Endodermal cell (in vitro differentiated cells): ENCODE measurements at regions not wholly inside any gene's neighbourhood (a gene's known extent, or its start where the extent isn't known, plus 50 kb on each side); places are given as distances from the start of the nearest gene placed in this dataset.

Experiments
- DNase-seq: peaks from one replicate; pipeline ENCODE4 v3.0.0-alpha.2; 2017
- H3K27ac ChIP-seq: 2 replicates; pipeline ENCODE4 v1.5.1; 2013; ENCODE audit warnings: mild to moderate bottlenecking, low read depth, low read length, moderate library complexity
- H3K27me3 ChIP-seq: 2 replicates; pipeline ENCODE4 v1.6.1; 2013; ENCODE audit warnings: mild to moderate bottlenecking, low read length, moderate library complexity; ENCODE audit not compliant: insufficient read depth, control insufficient read depth, poor library complexity, severe bottlenecking
- H3K36me3 ChIP-seq: 2 replicates; pipeline ENCODE4 v1.7.0; 2013; ENCODE audit warnings: mild to moderate bottlenecking, low read length, moderate library complexity; ENCODE audit not compliant: control insufficient read depth, insufficient read depth
- H3K4me1 ChIP-seq: one replicate; pipeline ENCODE4 v1.7.0; 2013; ENCODE audit warnings: low read length; ENCODE audit not compliant: control insufficient read depth, insufficient read depth
- H3K4me3 ChIP-seq: 2 replicates; pipeline ENCODE4 v1.5.1; 2013; ENCODE audit warnings: mild to moderate bottlenecking, low read length, moderate library complexity
- H3K9ac ChIP-seq: 2 replicates; pipeline ENCODE4 v1.6.1; 2013; ENCODE audit warnings: mild to moderate bottlenecking, low read length, moderate library complexity; ENCODE audit not compliant: poor library complexity, severe bottlenecking; ENCODE audit errors: extremely low read depth
- H3K9me3 ChIP-seq: 2 replicates; pipeline ENCODE4 v1.6.1; 2013; ENCODE audit warnings: mild to moderate bottlenecking, low read length, moderate library complexity; ENCODE audit not compliant: control insufficient read depth
- H3K27ac Mint-ChIP-seq: 2 replicates; pipeline ENCODE4 v1.8.0; 2020; ENCODE audit warnings: mixed read lengths
- H3K27me3 Mint-ChIP-seq: 2 replicates; pipeline ENCODE4 v1.8.0; 2021; ENCODE audit warnings: mild to moderate bottlenecking, mixed read lengths; ENCODE audit not compliant: insufficient read depth
- H3K36me3 Mint-ChIP-seq: 2 replicates; pipeline ENCODE4 v1.8.0; 2020; ENCODE audit warnings: low read depth, mixed read lengths
- H3K4me1 Mint-ChIP-seq: 2 replicates; pipeline ENCODE4 v1.8.0; 2020; ENCODE audit warnings: mixed read lengths
- H3K4me3 Mint-ChIP-seq: 2 replicates; pipeline ENCODE4 v1.8.0; 2020; ENCODE audit warnings: mild to moderate bottlenecking, moderate library complexity, mixed read lengths
- H3K9me3 Mint-ChIP-seq: 2 replicates; pipeline ENCODE4 v1.8.0; 2020; ENCODE audit warnings: mild to moderate bottlenecking, mixed read lengths
- CTCF ChIP-seq: fragments of 200-600 bp; sonication (generic); conservative IDR thresholded peaks from 2 replicates; pipeline ENCODE4 v1.5.0; 2021; ENCODE audit warnings: antibody characterized with exemption, mild to moderate bottlenecking
- WGBS, 2 experiments: methylation state at CpG; one replicate each; pipeline versions ENCODE4 v1.1.5 to v1.1.7; 2013; ENCODE audit warnings: missing lambda C conversion rate in 2 of 2, mixed read lengths in 1 of 2; ENCODE audit not compliant: insufficient coverage in 1 of 2, insufficient read length in 1 of 2; 5-methylcytosine and 5-hydroxymethylcytosine counted together

DNA sequence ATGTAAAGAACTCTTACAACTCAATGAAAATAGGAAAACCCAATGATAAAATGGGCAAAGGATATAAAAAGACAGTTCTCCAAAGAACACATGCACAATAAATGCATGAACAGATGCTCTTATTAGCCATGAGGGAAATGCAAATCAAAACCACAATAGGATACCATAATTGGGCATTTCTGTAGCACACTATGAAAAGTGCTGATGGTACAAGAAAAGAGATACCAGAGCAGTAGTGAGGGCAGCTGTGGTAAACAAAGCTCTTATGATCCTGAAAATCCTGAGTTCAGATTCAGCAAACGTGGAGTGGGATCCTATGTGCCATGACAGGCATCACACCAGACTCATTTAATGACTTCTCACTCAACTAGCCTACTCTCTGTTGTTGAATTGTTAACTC is 96.7 kb upstream of the SLC25A13 start:
- TF ChIP-seq CTCF: no peak
- H3K36me3 ChIP-seq: no peaks in the 10 kb centered on the region
- no peak overlapping the region for H3K4me3 ChIP-seq
- Mint-ChIP-seq H3K27ac (no peak overlapping the region), H3K9me3 (peaks cover 4% of the 10 kb centered on the region), H3K27me3 (no peaks in the 10 kb centered on the region), H3K4me3 (no peak overlapping the region), H3K36me3 (no peaks in the 10 kb centered on the region), H3K4me1 (peaks cover 6% of the 10 kb centered on the region)
- no peak overlapping the region for H3K9ac ChIP-seq
- H3K27me3 ChIP-seq: no peaks in the 10 kb centered on the region
- H3K9me3 ChIP-seq: no peaks in the 10 kb centered on the region
- H3K4me1 ChIP-seq: peaks cover 6% of the 10 kb centered on the region
- DNase-seq: no peak
- WGBS, 2 experiments: 96% methylated on average over 1 of the region's 1 CpG; no CpG with 5 or more reads in 1 of the 2 experiments
- H3K27ac ChIP-seq: no peak overlapping the region

DNA sequence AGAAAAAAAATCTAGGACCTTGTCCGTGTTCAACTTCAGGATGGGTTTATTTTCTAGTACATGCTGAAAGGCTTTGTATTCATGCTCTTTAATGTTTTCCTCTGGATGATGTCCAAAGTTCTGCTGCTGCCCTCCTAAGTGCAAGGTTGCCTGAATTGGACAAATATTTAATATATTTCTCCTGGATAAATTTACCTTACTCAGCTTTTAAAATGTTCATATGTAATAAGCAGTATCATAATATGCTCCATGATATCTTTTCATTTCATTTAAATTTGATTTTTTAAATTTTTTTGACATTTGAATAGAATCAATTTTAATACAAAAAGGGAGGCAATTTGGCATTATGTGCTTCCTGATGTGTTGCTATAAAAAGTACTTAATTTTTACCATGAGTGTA is 95.9 kb upstream of the SLC25A13 start:
- Mint-ChIP-seq H3K4me1 (peaks cover 6% of the 10 kb centered on the region), H3K27ac (no peak overlapping the region), H3K4me3 (no peak overlapping the region), H3K9me3 (peaks cover 4% of the 10 kb centered on the region), H3K36me3 (no peaks in the 10 kb centered on the region), H3K27me3 (no peaks in the 10 kb centered on the region)
- H3K9ac ChIP-seq: no peak overlapping the region
- no peaks in the 10 kb centered on the region for H3K9me3 ChIP-seq
- no peaks in the 10 kb centered on the region for H3K36me3 ChIP-seq
- peaks cover 6% of the 10 kb centered on the region for H3K4me1 ChIP-seq
- H3K27ac ChIP-seq: no peak overlapping the region
- no peaks in the 10 kb centered on the region for H3K27me3 ChIP-seq
- no peak overlapping the region for H3K4me3 ChIP-seq
- DNase-seq: no peak
- WGBS, 2 experiments: 92% methylated on average over 1 of the region's 1 CpG; no CpG with 5 or more reads in 1 of the 2 experiments
- no peak for TF ChIP-seq CTCF

- Histone ChIP-seq H3K9me3 (no peaks in the 10 kb centered on the region), H3K36me3 (no peaks in the 10 kb centered on the region), H3K27me3 (no peaks in the 10 kb centered on the region), H3K4me3 (no peak overlapping the region), H3K4me1 (peaks cover 6% of the 10 kb centered on the region), H3K9ac (no peak overlapping the region), H3K27ac (no peak overlapping the region)
- peaks cover 4% of the 10 kb centered on the region for H3K9me3 Mint-ChIP-seq
- peaks cover 6% of the 10 kb centered on the region for H3K4me1 Mint-ChIP-seq
- no peak for TF ChIP-seq CTCF
- no peaks in the 10 kb centered on the region for H3K27me3 Mint-ChIP-seq
- WGBS, 2 experiments: 76% methylated on average over 1 of the region's 1 CpG; no CpG with 5 or more reads in 1 of the 2 experiments
- no peak overlapping the region for H3K27ac Mint-ChIP-seq
- H3K36me3 Mint-ChIP-seq: no peaks in the 10 kb centered on the region
- H3K4me3 Mint-ChIP-seq: no peak overlapping the region
- no peak for DNase-seq
These were observed 94.7 kb upstream of the SLC25A13 start for GRCh38 chr7:96416599-96416998.
